NCI-H82 treated with DMSO at 0.1 percent for 48 hours (cell line): ENCODE measurements at regions not wholly inside any gene's neighbourhood (a gene's known extent, or its start where the extent isn't known, plus 50 kb on each side); places are given as distances from the start of the nearest gene placed in this dataset.
"Not testable (repeated sequence)": the region's sequence is repeated elsewhere in the genome, so short reads cannot be mapped to it uniquely, and the experiment has no call there.

Experiments used
- DNase-seq: peaks from one replicate; lab custom pipeline; 2025; ENCODE audit not compliant: unreplicated experiment; lab: John Stamatoyannopoulos, UW

GRCh38 chr22:25413620-25414019 is 150.9 kb upstream of the GRK3 start:
- no peak for DNase-seq

GRCh38 chr22:25415731-25416130 is 148.7 kb upstream of the GRK3 start:
- DNase-seq, result not testable (repeated sequence)

GRCh38 chr22:25417826-25418225 is 146.6 kb upstream of the GRK3 start:
- not testable (repeated sequence) for DNase-seq

- no peak for DNase-seq
These were observed 145.0 kb upstream of the GRK3 start for GRCh38 chr22:25419247-25420113.

GRCh38 chr22:25420114-25420441 is 144.4 kb upstream of the GRK3 start:
- DNase-seq, result not testable (repeated sequence)

- no peak for DNase-seq
These were observed 144.0 kb upstream of the GRK3 start for GRCh38 chr22:25420471-25420924.

- DNase-seq, result no peak
These were observed 143.3 kb upstream of the GRK3 start for GRCh38 chr22:25420925-25421904.

GRCh38 chr22:25426530-25427308 is 137.8 kb upstream of the GRK3 start:
- DNase-seq, result not testable (repeated sequence)

GRCh38 chr22:25431637-25432342 is 132.7 kb upstream of the GRK3 start:
- not testable (repeated sequence) for DNase-seq

- DNase-seq, result not testable (repeated sequence)
These were observed 131.0 kb upstream of the GRK3 start for GRCh38 chr22:25433381-25433970.

GRCh38 chr22:25437414-25438160 is 126.9 kb upstream of the GRK3 start:
- DNase-seq, result no peak

GRCh38 chr22:25447067-25447685 is 117.3 kb upstream of the GRK3 start:
- no peak for DNase-seq

GRCh38 chr22:25447686-25448434 is 116.6 kb upstream of the GRK3 start:
- peak; percentile 61 for DNase-seq

- DNase-seq, result no peak
These were observed 115.9 kb upstream of the GRK3 start for GRCh38 chr22:25448435-25449051.

- no peak for DNase-seq
These were observed 114.6 kb upstream of the GRK3 start for GRCh38 chr22:25449781-25450317.

GRCh38 chr22:25451480-25452114 is 112.9 kb upstream of the GRK3 start:
- DNase-seq, result no peak
